IMR-90 (cell line): ENCODE measurements at regions not wholly inside any gene's neighbourhood (a gene's known extent, or its start where the extent isn't known, plus 50 kb on each side); places are given as distances from the start of the nearest gene placed in this dataset.

Source experiments
- ATAC-seq: fragments of 200-7000 bp; cut with Tn5 transposase; 2 replicates; pipeline ENCODE4 v1.9.1; 2020; ENCODE audit warnings: low read depth, mild to moderate bottlenecking, moderate library complexity
- BruUV-seq: library from RNA; stranded (reverse); fragments of 400-500 nt; replicated peaks from 2 replicates; lab custom pipeline; 2021; lab: Mats Ljungman, UMichigan
- CTCF ChIA-PET: fragments of 300-600 bp; formaldehyde crosslinking; extraction: SDS; loops from one replicate; lab custom pipeline; 2021; ENCODE audit warnings: antibody characterized with exemption; lab: Yijun Ruan, JAX
- POLR2A ChIA-PET: fragments of 300-600 bp; sonication (Branson Sonifier 250); formaldehyde crosslinking; loops from one replicate; lab custom pipeline; 2022; ENCODE audit warnings: antibody characterized with exemption; ENCODE audit not compliant: unreplicated experiment; lab: Charles Lee
- DNase-seq: peaks from one replicate; pipeline ENCODE4 v3.0.0; 2013
- H2AFZ ChIP-seq: replicated peaks from 2 replicates; pipeline ENCODE3; 2013; ENCODE audit warnings: low read length, mild to moderate bottlenecking; ENCODE audit not compliant: poor library complexity
- H2AK5ac ChIP-seq: 2 replicates; pipeline ENCODE4 v1.6.1; 2013; ENCODE audit warnings: low read depth, low read length, inconsistent platforms
- H2AK9ac ChIP-seq: replicated peaks from 2 replicates; pipeline ENCODE3; 2013; ENCODE audit warnings: mild to moderate bottlenecking, low read depth, low read length, moderate library complexity; ENCODE audit not compliant: poor library complexity
- H2BK120ac ChIP-seq: 2 replicates; pipeline ENCODE4 v1.6.1; 2013; ENCODE audit warnings: low read depth, low read length, inconsistent platforms
- H2BK15ac ChIP-seq: 3 replicates; pipeline ENCODE4 v1.6.1; 2013; ENCODE audit warnings: low read depth, low read length, inconsistent platforms
- H2BK20ac ChIP-seq: 2 replicates; pipeline ENCODE4 v1.6.1; 2013; ENCODE audit warnings: low read depth, mild to moderate bottlenecking, inconsistent platforms, low read length, moderate library complexity
- H2BK5ac ChIP-seq: 2 replicates; pipeline ENCODE4 v1.6.1; 2013; ENCODE audit warnings: mild to moderate bottlenecking, low read depth, low read length, inconsistent platforms; ENCODE audit not compliant: poor library complexity, severe bottlenecking
- H3K14ac ChIP-seq: replicated peaks from 2 replicates; pipeline ENCODE4 v1.6.1; 2013; ENCODE audit warnings: low read depth, low read length, inconsistent platforms
- H3K18ac ChIP-seq: 2 replicates; pipeline ENCODE4 v1.6.1; 2013; ENCODE audit warnings: low read depth, low read length, control low read depth
- H3K23ac ChIP-seq: 2 replicates; pipeline ENCODE4 v1.6.1; 2013; ENCODE audit warnings: low read depth, low read length, inconsistent platforms
- H3K27ac ChIP-seq: 2 replicates; pipeline ENCODE4 v1.5.1; 2013; ENCODE audit warnings: mild to moderate bottlenecking, control low read depth, low read length; ENCODE audit not compliant: insufficient read depth
- H3K27me3 ChIP-seq: 2 replicates; pipeline ENCODE4 v1.6.1; 2013; ENCODE audit warnings: low read length; ENCODE audit not compliant: control insufficient read depth, insufficient read depth
- H3K36me3 ChIP-seq: 2 replicates; pipeline ENCODE4 v1.6.1; 2013; ENCODE audit warnings: low read length, mixed read lengths; ENCODE audit not compliant: control insufficient read depth, insufficient read depth
- H3K4ac ChIP-seq: 2 replicates; pipeline ENCODE4 v1.6.1; 2013; ENCODE audit warnings: low read depth, low read length, inconsistent platforms
- H3K4me1 ChIP-seq: 2 replicates; pipeline ENCODE4 v1.6.1; 2013; ENCODE audit warnings: low read length, mixed read lengths; ENCODE audit not compliant: control insufficient read depth, insufficient read depth
- H3K4me2 ChIP-seq: 2 replicates; pipeline ENCODE4 v1.6.1; 2013; ENCODE audit warnings: low read depth, mild to moderate bottlenecking, control low read depth, low read length, moderate library complexity
- H3K4me3 ChIP-seq: 2 replicates; pipeline ENCODE4 v1.5.1; 2013; ENCODE audit warnings: low read depth, mild to moderate bottlenecking, control low read depth, low read length, moderate library complexity; ENCODE audit not compliant: insufficient read depth
- H3K56ac ChIP-seq: 2 replicates; pipeline ENCODE4 v1.6.1; 2013; ENCODE audit warnings: low read length, inconsistent platforms; ENCODE audit not compliant: insufficient read depth; ENCODE audit errors: extremely low read depth
- H3K79me1 ChIP-seq, 2 experiments: 2 replicates each; pipeline ENCODE4 v1.6.1; 2013; ENCODE audit warnings: low read length in 2 of 2, inconsistent platforms in 1 of 2, low read depth in 1 of 2
- H3K9ac ChIP-seq: 2 replicates; pipeline ENCODE4 v1.6.1; 2013; ENCODE audit warnings: low read depth, low read length, control low read depth
- H3K9me1 ChIP-seq: 2 replicates; pipeline ENCODE4 v1.6.1; 2013; ENCODE audit warnings: low read length, inconsistent platforms; ENCODE audit not compliant: insufficient read depth
- H3K9me3 ChIP-seq: 2 replicates; pipeline ENCODE4 v1.6.1; 2013; ENCODE audit warnings: low read length; ENCODE audit not compliant: control insufficient read depth, insufficient read depth
- H4K20me1 ChIP-seq: 2 replicates; pipeline ENCODE4 v1.6.1; 2013; ENCODE audit warnings: low read length, inconsistent platforms; ENCODE audit not compliant: insufficient read depth
- H4K5ac ChIP-seq: 2 replicates; pipeline ENCODE4 v1.6.1; 2013; ENCODE audit warnings: mild to moderate bottlenecking, low read depth, low read length, control low read depth
- H4K8ac ChIP-seq, 2 experiments: 2 replicates each; pipeline ENCODE4 v1.6.1; 2013; ENCODE audit warnings: low read depth in 2 of 2, low read length in 2 of 2, control low read depth in 1 of 2, inconsistent platforms in 1 of 2
- H4K91ac ChIP-seq: 2 replicates; pipeline ENCODE4 v1.6.1; 2013; ENCODE audit warnings: low read depth, low read length, inconsistent platforms; ENCODE audit not compliant: insufficient read depth
- BHLHE40 ChIP-seq: fragments of 150-350 bp; IDR thresholded peaks from 2 replicates; pipeline ENCODE4 v1.6.1; 2016; ENCODE audit warnings: mild to moderate bottlenecking, low read depth, low read length
- MAZ ChIP-seq: IDR thresholded peaks from 2 replicates; pipeline ENCODE4 v1.6.1; 2012; ENCODE audit warnings: low read depth, mild to moderate bottlenecking, low read length, improper control_type of control experiment, moderate library complexity, borderline replicate concordance
- WGBS, 2 experiments: methylation state at CpG; one replicate each; pipeline versions ENCODE4 v1.1.5 to v1.1.7; 2013; ENCODE audit warnings: missing lambda C conversion rate in 2 of 2; ENCODE audit not compliant: insufficient read length in 1 of 2; ENCODE audit errors: extremely low coverage in 2 of 2; 5-methylcytosine and 5-hydroxymethylcytosine counted together
- dilution Hi-C: fragments of 300-500 bp; cut with HindIII; formaldehyde crosslinking; loops from one replicate; pipeline ENCODE4 v1.14.3; 2018; ENCODE audit warnings: low sequenced_read_pairs; ENCODE audit not compliant: unreplicated experiment
- in situ Hi-C: fragments of 300-500 bp; cut with MboI; formaldehyde crosslinking; loops from 3 replicates; pipeline ENCODE4 v1.14.3; 2019; ENCODE audit warnings: low sequenced_read_pairs, inconsistent platforms, mixed read lengths
- intact Hi-C: fragments of 100-400 bp; cut with micrococcal nuclease; formaldehyde crosslinking; loops from 2 replicates; pipeline ENCODE4 v1.10.0; 2022

DNA sequence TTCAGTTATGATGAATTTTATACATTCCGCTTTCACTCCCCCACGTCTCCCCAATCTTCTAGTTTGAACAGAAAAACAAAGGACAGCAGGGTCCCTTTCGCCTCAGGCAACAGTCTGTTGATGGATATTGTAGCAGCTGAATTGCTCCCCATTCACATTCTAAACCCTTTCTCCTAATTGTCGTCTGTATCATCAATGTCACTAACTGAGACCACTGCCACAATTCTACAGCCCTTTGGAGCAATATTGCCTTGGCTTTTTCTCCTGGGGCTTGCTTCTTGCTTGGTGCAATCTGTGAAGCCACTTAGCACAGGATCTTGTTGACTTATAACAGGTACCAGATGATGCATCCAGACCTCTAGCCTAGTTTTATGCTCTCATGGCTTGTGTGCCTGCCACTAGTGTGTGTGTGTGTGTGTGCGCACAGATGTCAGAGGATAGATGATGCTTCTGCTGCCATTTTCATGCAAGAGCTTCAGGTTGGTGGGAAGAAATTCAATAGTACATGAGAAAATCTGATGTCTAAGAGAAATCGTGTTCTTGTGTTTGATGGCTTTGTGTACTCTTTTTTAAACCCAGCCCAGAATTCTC lies 195.2 kb upstream of the ISL1 start:
- POLR2A ChIA-PET, result no interaction called here
- in situ Hi-C loops, result no loop called here
- TF ChIP-seq BHLHE40, result no peak
- no peak for TF ChIP-seq MAZ

More for the DNA sequence above, 195.2 kb upstream of the ISL1 start:
- H2AK9ac ChIP-seq, result no peak overlapping the region
- 0 out of 2 replicates have a peak, but pooled peaks cover 2% of the 10 kb centered on the region for H3K9me3 ChIP-seq
- no peak overlapping the region for H4K91ac ChIP-seq
- H3K4me1 ChIP-seq, result no peaks in the 10 kb centered on the region
- no peak overlapping the region for H4K8ac ChIP-seq
- no peak overlapping the region for H2AK5ac ChIP-seq
- no peak overlapping the region for H2BK20ac ChIP-seq
- no peak overlapping the region for H3K56ac ChIP-seq
- DNase-seq (no peak), ATAC-seq (no peak)
- H3K36me3 ChIP-seq, result no peaks in the 10 kb centered on the region
- H3K4me3 ChIP-seq, result no peak overlapping the region
- intact Hi-C loops, result no loop called here
- no peaks in the 10 kb centered on the region for H3K79me1 ChIP-seq
- CTCF ChIA-PET, result no interaction called here
- H3K9me1 ChIP-seq, result no peaks in the 10 kb centered on the region
- dilution Hi-C loops, result no loop called here
- no peak overlapping the region for H3K23ac ChIP-seq
- H4K5ac ChIP-seq, result no peak overlapping the region
- H4K20me1 ChIP-seq, result no peaks in the 10 kb centered on the region
- H3K18ac ChIP-seq, result no peak overlapping the region
- H2BK15ac ChIP-seq, result no peak overlapping the region
- no TSS peak for BruUV-seq
- no peak overlapping the region for H2BK120ac ChIP-seq
- no peak overlapping the region for H3K14ac ChIP-seq
- no peak overlapping the region for H3K27ac ChIP-seq
- no peak overlapping the region for H2BK5ac ChIP-seq
- H3K4me2 ChIP-seq, result no peak overlapping the region
- no peak overlapping the region for H3K9ac ChIP-seq
- 14% methylated on average over 1 of the region's 6 CpGs; no CpG with 5 or more reads in 1 of the 2 experiments for WGBS, 2 experiments
- no peak overlapping the region for H3K4ac ChIP-seq
- no peak overlapping the region for H2AFZ ChIP-seq
- H3K27me3 ChIP-seq, result no peaks in the 10 kb centered on the region
